ENCODE measurements at regions not wholly inside any gene's neighbourhood (a gene's known extent, or its start where the extent isn't known, plus 50 kb on each side); places are given as distances from the start of the nearest gene placed in this dataset.

GRCh38 chr2:182540252-182540651 is 113.4 kb upstream of the PDE1A start:
- TF ChIP-seq, protein P1, sequence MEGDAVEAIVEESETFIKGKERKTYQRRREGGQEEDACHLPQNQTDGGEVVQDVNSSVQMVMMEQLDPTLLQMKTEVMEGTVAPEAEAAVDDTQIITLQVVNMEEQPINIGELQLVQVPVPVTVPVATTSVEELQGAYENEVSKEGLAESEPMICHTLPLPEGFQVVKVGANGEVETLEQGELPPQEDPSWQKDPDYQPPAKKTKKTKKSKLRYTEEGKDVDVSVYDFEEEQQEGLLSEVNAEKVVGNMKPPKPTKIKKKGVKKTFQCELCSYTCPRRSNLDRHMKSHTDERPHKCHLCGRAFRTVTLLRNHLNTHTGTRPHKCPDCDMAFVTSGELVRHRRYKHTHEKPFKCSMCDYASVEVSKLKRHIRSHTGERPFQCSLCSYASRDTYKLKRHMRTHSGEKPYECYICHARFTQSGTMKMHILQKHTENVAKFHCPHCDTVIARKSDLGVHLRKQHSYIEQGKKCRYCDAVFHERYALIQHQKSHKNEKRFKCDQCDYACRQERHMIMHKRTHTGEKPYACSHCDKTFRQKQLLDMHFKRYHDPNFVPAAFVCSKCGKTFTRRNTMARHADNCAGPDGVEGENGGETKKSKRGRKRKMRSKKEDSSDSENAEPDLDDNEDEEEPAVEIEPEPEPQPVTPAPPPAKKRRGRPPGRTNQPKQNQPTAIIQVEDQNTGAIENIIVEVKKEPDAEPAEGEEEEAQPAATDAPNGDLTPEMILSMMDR (IDR thresholded peaks at IDR 0.05): no peak
- TF ChIP-seq POLR2A (IDR thresholded peaks at IDR 0.05) (no peak), POLR2AphosphoS5 (IDR thresholded peaks at IDR 0.05) (no peak), EP300 (IDR thresholded peaks at IDR 0.05) (no peak)

All from sigmoid colon (tissue), 4 donors.